H1 (cell line): ENCODE measurements at regions not wholly inside any gene's neighbourhood (a gene's known extent, or its start where the extent isn't known, plus 50 kb on each side); places are given as distances from the start of the nearest gene placed in this dataset.

Source experiments
- CTCF ChIA-PET: fragments of 300-600 bp; sonication (Branson Sonifier 250); formaldehyde crosslinking; loops from one replicate; lab custom pipeline; 2021; ENCODE audit not compliant: partially characterized antibody; lab: Charles Lee
- POLR2A ChIA-PET: fragments of 300-600 bp; sonication (Branson Sonifier 250); formaldehyde crosslinking; loops from one replicate; lab custom pipeline; 2021; ENCODE audit warnings: inconsistent platforms; ENCODE audit not compliant: partially characterized antibody; lab: Charles Lee
- DNase-seq, 2 experiments: peaks; one replicate each; pipeline versions ENCODE4 v3.0.0 to v3.0.0-alpha.2; 2010 to 2022; ENCODE audit warnings: low spot score in 2 of 2, low read depth in 1 of 2, mixed read lengths in 1 of 2
- FAIRE-seq: peaks from 2 replicates; lab custom pipeline; 2011; peaks lifted over from hg19 to GRCh38; lab: Jason Lieb, UNC
- H2AFZ ChIP-seq: 2 replicates; pipeline ENCODE4 v1.8.1; 2012; ENCODE audit warnings: low read length, inconsistent platforms
- H2AK5ac ChIP-seq: 2 replicates; pipeline ENCODE4 v1.6.1; 2013; ENCODE audit warnings: low read depth, low read length
- H2BK120ac ChIP-seq: replicated peaks from 2 replicates; pipeline ENCODE3; 2013; ENCODE audit warnings: low read depth, low read length, inconsistent platforms
- H2BK12ac ChIP-seq: 2 replicates; pipeline ENCODE4 v1.6.1; 2013; ENCODE audit warnings: low read depth, low read length
- H2BK15ac ChIP-seq: 2 replicates; pipeline ENCODE4 v1.6.1; 2013; ENCODE audit warnings: low read length
- H2BK20ac ChIP-seq: 2 replicates; pipeline ENCODE4 v1.6.1; 2013; ENCODE audit warnings: low read length
- H2BK5ac ChIP-seq: 2 replicates; pipeline ENCODE4 v1.6.1; 2013; ENCODE audit warnings: low read depth, low read length
- H3K14ac ChIP-seq: 2 replicates; pipeline ENCODE4 v1.6.1; 2013; ENCODE audit warnings: inconsistent platforms; ENCODE audit not compliant: insufficient read length
- H3K18ac ChIP-seq: 2 replicates; pipeline ENCODE4 v1.6.1; 2013; ENCODE audit warnings: low read length; ENCODE audit errors: extremely low read depth
- H3K23ac ChIP-seq: 2 replicates; pipeline ENCODE4 v1.6.1; 2013; ENCODE audit warnings: inconsistent platforms; ENCODE audit not compliant: insufficient read length
- H3K23me2 ChIP-seq: 2 replicates; pipeline ENCODE4 v1.6.1; 2013; ENCODE audit warnings: low read depth, low read length
- H3K27ac ChIP-seq: 2 replicates; pipeline ENCODE4 v1.6.1; 2011; ENCODE audit warnings: low read depth, low read length, inconsistent platforms
- H3K27me3 ChIP-seq, 4 experiments: replicated peaks in 1 of 4; 1 replicate in 1 of 4; 2 replicates in 3 of 4; pipeline versions ENCODE4 v1.6.1 to v1.8.1; 2011 to 2013; ENCODE audit warnings: low read length in 3 of 4, mild to moderate bottlenecking in 3 of 4, inconsistent platforms in 2 of 4, mixed read lengths in 2 of 4, moderate library complexity in 1 of 4; ENCODE audit not compliant: control insufficient read depth in 3 of 4, insufficient read depth in 3 of 4; ENCODE audit errors: extremely low read depth in 1 of 4
- H3K36me3 ChIP-seq, 4 experiments: 2 replicates each; pipeline versions ENCODE4 v1.6.1 to v1.8.1; 2011 to 2013; ENCODE audit warnings: mild to moderate bottlenecking in 4 of 4, low read length in 3 of 4, moderate library complexity in 2 of 4, control low read depth in 1 of 4, inconsistent platforms in 1 of 4; ENCODE audit not compliant: insufficient read depth in 4 of 4, control insufficient read depth in 2 of 4
- H3K4ac ChIP-seq: replicated peaks from 2 replicates; pipeline ENCODE3; 2013; ENCODE audit warnings: low read length, low read depth, mixed read lengths, inconsistent platforms; ENCODE audit not compliant: insufficient read length
- H3K4me1 ChIP-seq, 4 experiments: replicated peaks in 1 of 4; 1 replicate in 1 of 4; 2 replicates in 3 of 4; pipeline versions ENCODE4 v1.6.1 to v1.8.1; 2011 to 2013; ENCODE audit warnings: low read length in 3 of 4, inconsistent platforms in 2 of 4, mixed read lengths in 1 of 4; ENCODE audit not compliant: insufficient read depth in 4 of 4, control insufficient read depth in 3 of 4
- H3K4me2 ChIP-seq, 2 experiments: 2 replicates each; pipeline versions ENCODE4 v1.6.1 to v1.8.1; 2011 to 2013; ENCODE audit warnings: low read depth in 2 of 2, low read length in 2 of 2, control low read depth in 1 of 2, inconsistent platforms in 1 of 2, mild to moderate bottlenecking in 1 of 2; ENCODE audit not compliant: insufficient read depth in 1 of 2
- H3K4me3 ChIP-seq, 4 experiments: fragments of 200-600, 300-600 bp in 1 of 4; sonication (generic), shearing (Covaris generic), sonication (Bioruptor Twin) in 1 of 4; 2 replicates each; pipeline versions ENCODE4 v1.5.1 to v1.8.1; 2011 to 2016; ENCODE audit warnings: low read length in 4 of 4, low read depth in 3 of 4, control low read depth in 2 of 4, inconsistent platforms in 2 of 4, mild to moderate bottlenecking in 2 of 4, mixed read lengths in 1 of 4, moderate library complexity in 1 of 4; ENCODE audit not compliant: insufficient read depth in 2 of 4; ENCODE audit errors: extremely low read depth in 1 of 4
- H3K56ac ChIP-seq: replicated peaks from 2 replicates; pipeline ENCODE3; 2013; ENCODE audit warnings: low read depth, mild to moderate bottlenecking, mixed read lengths, low read length, inconsistent platforms; ENCODE audit not compliant: insufficient read length
- H3K79me1 ChIP-seq: 2 replicates; pipeline ENCODE4 v1.6.1; 2013; ENCODE audit warnings: low read depth, low read length, control low read depth
- H3K79me2 ChIP-seq, 2 experiments: 2 replicates each; pipeline versions ENCODE4 v1.6.1 to v1.8.1; 2012 to 2013; ENCODE audit warnings: low read length in 2 of 2, mild to moderate bottlenecking in 2 of 2, inconsistent platforms in 1 of 2; ENCODE audit not compliant: insufficient read depth in 2 of 2, control insufficient read depth in 1 of 2
- H3K9ac ChIP-seq, 4 experiments: replicated peaks in 1 of 4; 1 replicate in 1 of 4; 2 replicates in 3 of 4; pipeline versions ENCODE4 v1.6.1 to v1.8.1; 2011 to 2013; ENCODE audit warnings: low read depth in 3 of 4, low read length in 3 of 4, control low read depth in 2 of 4, mild to moderate bottlenecking in 2 of 4, moderate library complexity in 2 of 4, inconsistent platforms in 1 of 4; ENCODE audit errors: extremely low read depth in 1 of 4
- H3K9me3 ChIP-seq, 2 experiments: 2 replicates each; pipeline versions ENCODE4 v1.6.1 to v1.8.1; 2012 to 2013; ENCODE audit warnings: mild to moderate bottlenecking in 2 of 2, moderate library complexity in 2 of 2, control low read depth in 1 of 2, inconsistent platforms in 1 of 2, low read depth in 1 of 2, low read length in 1 of 2, mixed read lengths in 1 of 2; ENCODE audit not compliant: insufficient read depth in 2 of 2
- H4K20me1 ChIP-seq, 2 experiments: replicated peaks in 1 of 2; 2 replicates each; pipeline versions ENCODE3 to v1.8.1; 2011 to 2013; ENCODE audit warnings: inconsistent platforms in 2 of 2, low read length in 2 of 2, mild to moderate bottlenecking in 1 of 2; ENCODE audit not compliant: insufficient read depth in 2 of 2, control insufficient read depth in 1 of 2
- H4K5ac ChIP-seq: 2 replicates; pipeline ENCODE4 v1.6.1; 2013; ENCODE audit warnings: low read length, low read depth, mixed read lengths, inconsistent platforms; ENCODE audit not compliant: insufficient read length
- H4K8ac ChIP-seq: 2 replicates; pipeline ENCODE4 v1.8.0; 2013; ENCODE audit warnings: mild to moderate bottlenecking, moderate library complexity, low read length, inconsistent platforms; ENCODE audit not compliant: insufficient read depth; ENCODE audit errors: extremely low read depth
- H4K91ac ChIP-seq: replicated peaks from 2 replicates; pipeline ENCODE3; 2013; ENCODE audit warnings: low read length, mixed read lengths, inconsistent platforms; ENCODE audit not compliant: insufficient read length
- NRF1 ChIP-seq: IDR thresholded peaks from 2 replicates; pipeline ENCODE4 v1.6.1; 2011; ENCODE audit warnings: mild to moderate bottlenecking, low read depth, low read length, improper control_type of control experiment
- WGBS, 2 experiments: shearing (Covaris generic) in 1 of 2; methylation state at CpG; one replicate each; pipeline versions ENCODE4 v1.1.6 to v1.1.7; 2013 to 2015; ENCODE audit warnings: low lambda C conversion rate in 2 of 2, mixed read lengths in 2 of 2, inconsistent platforms in 1 of 2, low coverage in 1 of 2, missing lambda C conversion rate in 1 of 2; ENCODE audit not compliant: insufficient replicate concordance in 2 of 2, insufficient coverage in 1 of 2, insufficient read length in 1 of 2; ENCODE audit errors: extremely low coverage in 1 of 2, missing lambda C conversion rate in 1 of 2; 5-methylcytosine and 5-hydroxymethylcytosine counted together

GRCh38 chr5:107155707-107156106 is 515.0 kb downstream of the EFNA5 start:
- Histone ChIP-seq H3K14ac (no peak overlapping the region), H3K4me2 (no peak overlapping the region), H2BK120ac (no peak overlapping the region), H2BK15ac (no peak overlapping the region), H2BK5ac (no peak overlapping the region), H3K27me3 (no peaks in the 10 kb centered on the region), H2BK12ac (no peak overlapping the region), H4K20me1 (no peaks in the 10 kb centered on the region), H3K23ac (no peak overlapping the region), H3K9ac (no peak overlapping the region), H2BK20ac (no peak overlapping the region), H2AK5ac (no peak overlapping the region), H3K4me3 (no peak overlapping the region), H3K79me2 (no peaks in the 10 kb centered on the region), H3K36me3 (no peaks in the 10 kb centered on the region), H3K4ac (no peak overlapping the region), H3K56ac (no peak overlapping the region), H3K27ac (no peak overlapping the region), H3K18ac (no peak overlapping the region), H4K5ac (no peak overlapping the region), H2AFZ (no peak overlapping the region), H3K9me3 (no peaks in the 10 kb centered on the region), H4K91ac (no peak overlapping the region), H3K79me1 (no peaks in the 10 kb centered on the region), H4K8ac (no peak overlapping the region), H3K23me2 (no peaks in the 10 kb centered on the region), H3K4me1 (no peaks in the 10 kb centered on the region)
- CTCF ChIA-PET: no interaction called here
- POLR2A ChIA-PET: interaction anchor here (0.7 kb wide), 1 partner anchor 21 kb away, joined by 3 read pairs; no protein-coding TSS in a partner anchor
- FAIRE-seq (no peak), DNase-seq (no peak)
- 94% methylated on average over 4 of the region's 4 CpGs; no CpG with 5 or more reads in 1 of the 2 experiments for WGBS, 2 experiments
- no peak for TF ChIP-seq NRF1
